Tibial nerve (tissue), 4 donors: ENCODE measurements at regions not wholly inside any gene's neighbourhood (a gene's known extent, or its start where the extent isn't known, plus 50 kb on each side); places are given as distances from the start of the nearest gene placed in this dataset.

Source experiments
- DNase-seq, 2 donors: peaks; one replicate each; pipeline ENCODE4 v3.0.0-alpha.2; 2019; ENCODE audit warnings: low spot score in 2 of 2
- H3K27ac ChIP-seq, 4 donors: fragments of 200-600 bp; sonication (generic) in 3 of 4; one replicate each; pipeline ENCODE4 v1.5.1; 2017 to 2019; ENCODE audit warnings: mild to moderate bottlenecking in 1 of 4
- H3K27me3 ChIP-seq, 2 donors: fragments of 200-600 bp; sonication (generic) in 1 of 2; one replicate each; pipeline versions ENCODE4 v1.5.1 to v1.6.0; 2017 to 2019
- H3K36me3 ChIP-seq, 3 donors: fragments of 200-600 bp; sonication (generic); one replicate each; pipeline ENCODE4 v1.5.1; 2018 to 2019
- H3K4me1 ChIP-seq, 4 donors: fragments of 200-600 bp; sonication (generic) in 3 of 4; one replicate each; pipeline ENCODE4 v1.5.1; 2017 to 2019
- H3K4me3 ChIP-seq, 4 donors: fragments of 200-600 bp; sonication (generic) in 3 of 4; one replicate each; pipeline ENCODE4 v1.5.1; 2017 to 2019; ENCODE audit warnings: mild to moderate bottlenecking in 1 of 4, moderate library complexity in 1 of 4
- H3K9me3 ChIP-seq, 4 donors: fragments of 200-600 bp; sonication (generic) in 3 of 4; one replicate each; pipeline ENCODE4 v1.5.1; 2017 to 2019
- EP300 ChIP-seq, 2 donors: sonication (generic); formaldehyde crosslinking; IDR thresholded peaks; one replicate each; pipeline ENCODE4 v1.6.1; 2017; ENCODE audit warnings: antibody characterized with exemption in 2 of 2, mild to moderate bottlenecking in 1 of 2
- POLR2A ChIP-seq, 2 donors: fragments of 450-650 bp; IDR thresholded peaks; one replicate each; pipeline ENCODE4 v1.6.1; 2017; ENCODE audit warnings: antibody characterized with exemption in 2 of 2, mild to moderate bottlenecking in 2 of 2, moderate library complexity in 2 of 2
- WGBS, 2 donors: methylation state at CpG; one replicate each; pipeline ENCODE4 v1.1.5; 2018; 5-methylcytosine and 5-hydroxymethylcytosine counted together
- TF ChIP-seq, protein P1 (sequence below), 5 experiments: fragments of 200-600 bp in 3 of 5; fragments of 450-650 bp in 2 of 5; sonication (generic) in 3 of 5; IDR thresholded peaks; one replicate each; pipeline ENCODE4 v1.5.1; 2016 to 2019; ENCODE audit warnings: antibody characterized with exemption in 5 of 5, mild to moderate bottlenecking in 3 of 5, moderate library complexity in 2 of 5

DNA sequence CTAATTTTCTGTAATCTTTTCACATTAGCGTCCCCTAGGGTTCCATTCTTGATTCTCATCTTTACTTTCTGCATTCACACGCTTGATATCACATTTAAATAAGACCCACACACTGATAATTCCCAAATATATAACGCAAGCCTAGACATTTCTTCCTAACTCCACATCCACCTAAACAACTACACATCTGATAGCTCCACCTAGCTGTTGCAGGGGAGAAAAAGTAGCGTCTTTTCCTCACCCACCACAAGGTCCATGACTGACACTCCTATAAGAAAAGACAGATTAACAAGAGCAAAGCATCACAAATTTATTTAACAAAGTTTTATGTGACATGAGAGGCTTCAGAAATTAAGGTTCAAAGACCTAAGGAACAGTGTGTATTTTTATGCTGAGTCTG lies 862.2 kb upstream of the DDX18 start:
- no peak for DNase-seq
- H3K4me1 ChIP-seq = no peaks in the 10 kb centered on the region
- no peaks in the 10 kb centered on the region for H3K27me3 ChIP-seq
- 27 to 35% methylated on average over 4 of the region's 4 CpGs for WGBS, 2 donors
- peaks cover 0 to 7% (median 0%) of the 10 kb centered on the region in 4 donors for H3K9me3 ChIP-seq
- TF ChIP-seq EP300 (IDR thresholded peaks at IDR 0.05) = no peak
- TF ChIP-seq, protein P1, sequence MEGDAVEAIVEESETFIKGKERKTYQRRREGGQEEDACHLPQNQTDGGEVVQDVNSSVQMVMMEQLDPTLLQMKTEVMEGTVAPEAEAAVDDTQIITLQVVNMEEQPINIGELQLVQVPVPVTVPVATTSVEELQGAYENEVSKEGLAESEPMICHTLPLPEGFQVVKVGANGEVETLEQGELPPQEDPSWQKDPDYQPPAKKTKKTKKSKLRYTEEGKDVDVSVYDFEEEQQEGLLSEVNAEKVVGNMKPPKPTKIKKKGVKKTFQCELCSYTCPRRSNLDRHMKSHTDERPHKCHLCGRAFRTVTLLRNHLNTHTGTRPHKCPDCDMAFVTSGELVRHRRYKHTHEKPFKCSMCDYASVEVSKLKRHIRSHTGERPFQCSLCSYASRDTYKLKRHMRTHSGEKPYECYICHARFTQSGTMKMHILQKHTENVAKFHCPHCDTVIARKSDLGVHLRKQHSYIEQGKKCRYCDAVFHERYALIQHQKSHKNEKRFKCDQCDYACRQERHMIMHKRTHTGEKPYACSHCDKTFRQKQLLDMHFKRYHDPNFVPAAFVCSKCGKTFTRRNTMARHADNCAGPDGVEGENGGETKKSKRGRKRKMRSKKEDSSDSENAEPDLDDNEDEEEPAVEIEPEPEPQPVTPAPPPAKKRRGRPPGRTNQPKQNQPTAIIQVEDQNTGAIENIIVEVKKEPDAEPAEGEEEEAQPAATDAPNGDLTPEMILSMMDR (IDR thresholded peaks at IDR 0.05) = no peak
- TF ChIP-seq POLR2A (IDR thresholded peaks at IDR 0.05) = no peak
- H3K27ac ChIP-seq = no peak overlapping the region
- H3K4me3 ChIP-seq = no peak overlapping the region
- H3K36me3 ChIP-seq = no peaks in the 10 kb centered on the region

DNA sequence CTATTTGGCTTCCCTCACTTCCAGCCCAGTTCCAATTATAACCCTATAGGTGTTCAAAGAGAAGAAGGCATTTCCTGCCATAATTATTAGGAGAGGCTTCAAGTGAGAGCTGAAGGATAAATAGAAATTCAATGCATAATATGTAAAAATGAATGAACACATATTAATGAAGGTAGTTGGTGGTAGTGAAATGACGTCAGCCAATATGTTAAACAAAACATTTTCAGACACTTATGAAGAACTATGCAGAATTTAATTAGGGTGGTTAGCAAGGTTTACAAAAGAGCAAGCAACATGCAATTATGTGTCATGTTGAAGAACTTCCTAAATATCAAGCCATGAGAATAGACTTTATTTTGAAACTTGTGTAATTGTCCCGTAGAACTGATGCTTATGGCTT lies 858.8 kb upstream of the DDX18 start:
- no peak overlapping the region for H3K27ac ChIP-seq
- no peaks in the 10 kb centered on the region for H3K27me3 ChIP-seq
- no peak overlapping the region for H3K4me3 ChIP-seq
- DNase-seq = no peak
- no peaks in the 10 kb centered on the region for H3K4me1 ChIP-seq
- WGBS, 2 donors = 69 to 89% methylated on average over 2 of the region's 2 CpGs
- H3K9me3 ChIP-seq = peaks cover 0 to 7% (median 0%) of the 10 kb centered on the region in 4 donors
- H3K36me3 ChIP-seq = no peaks in the 10 kb centered on the region
- TF ChIP-seq POLR2A (IDR thresholded peaks at IDR 0.05) = no peak

DNA sequence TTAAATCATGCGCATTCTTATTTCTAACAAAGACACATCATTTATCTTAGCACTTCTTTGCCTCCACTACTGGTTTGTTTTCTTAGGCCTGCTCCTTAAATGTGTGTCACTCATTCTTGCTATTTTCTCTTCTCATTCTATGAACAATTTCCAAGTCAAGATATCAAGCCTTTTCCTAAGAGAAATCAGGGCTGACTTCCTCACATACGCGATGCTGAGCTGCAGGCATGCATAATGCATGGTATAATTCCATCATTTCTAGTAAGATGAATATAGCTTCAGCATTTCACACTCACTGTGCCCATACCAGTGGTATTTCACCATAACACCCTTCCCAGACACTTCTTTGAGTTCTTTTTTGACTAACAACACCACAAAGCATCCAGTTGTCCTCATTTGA lies 838.9 kb upstream of the DDX18 start:
- DNase-seq = no peak
- no peaks in the 10 kb centered on the region for H3K27me3 ChIP-seq
- H3K9me3 ChIP-seq = peaks cover 0 to 11% (median 0%) of the 10 kb centered on the region in 4 donors
- H3K4me1 ChIP-seq = no peaks in the 10 kb centered on the region
- WGBS, 2 donors = 91 to 92% methylated on average over 3 of the region's 3 CpGs
- no peak overlapping the region for H3K27ac ChIP-seq
- H3K4me3 ChIP-seq = no peak overlapping the region
- no peak for TF ChIP-seq EP300 (IDR thresholded peaks at IDR 0.05)
- TF ChIP-seq POLR2A (IDR thresholded peaks at IDR 0.05) = no peak
- TF ChIP-seq, protein P1 (IDR thresholded peaks at IDR 0.05) = no peak
- no peaks in the 10 kb centered on the region for H3K36me3 ChIP-seq

DNA sequence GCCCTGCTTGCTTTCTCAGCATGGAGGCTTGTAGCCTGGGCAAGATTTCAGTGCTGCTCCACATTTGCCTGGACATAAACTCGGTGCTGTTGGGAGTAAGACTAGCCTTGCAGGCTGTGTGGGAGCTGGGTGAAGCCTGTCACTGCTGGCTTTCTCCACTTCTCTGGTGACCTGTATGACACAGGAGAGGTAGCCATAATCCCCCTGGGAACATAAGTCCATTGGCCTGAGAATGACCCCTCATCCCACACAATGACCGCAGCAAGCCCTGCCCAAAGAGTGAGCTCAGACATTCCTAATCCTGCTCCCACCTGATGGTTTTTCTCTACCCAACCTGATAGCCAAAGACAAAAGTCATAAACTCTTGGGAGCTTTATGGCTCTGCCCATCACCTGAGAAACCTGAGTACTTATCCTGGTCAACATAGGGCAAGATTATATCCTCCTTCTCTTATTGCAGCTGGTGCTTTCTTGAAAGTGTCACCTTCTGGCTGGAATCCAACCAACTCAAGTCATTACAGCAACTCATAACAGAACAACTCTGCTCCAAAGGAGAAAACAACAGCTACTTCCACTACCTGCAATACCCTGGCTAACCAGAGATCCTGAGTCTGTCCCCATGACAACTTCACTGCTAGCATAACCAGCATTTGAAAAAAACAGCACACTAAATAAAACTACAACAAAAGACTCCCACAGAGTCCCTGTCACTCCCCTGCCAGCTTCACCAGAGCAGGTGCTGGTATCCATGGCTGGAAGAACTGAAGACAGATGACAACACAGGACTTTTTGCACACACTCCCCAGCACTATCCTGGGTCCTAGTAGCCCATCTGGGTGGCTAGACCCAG lies 834.4 kb upstream of the DDX18 start:
- no peak for DNase-seq
- Histone ChIP-seq H3K4me3 (no peak overlapping the region), H3K27ac (no peak overlapping the region), H3K36me3 (no peaks in the 10 kb centered on the region), H3K27me3 (no peaks in the 10 kb centered on the region), H3K9me3 (peaks cover 0 to 35% (median 0%) of the 10 kb centered on the region in 4 donors), H3K4me1 (no peaks in the 10 kb centered on the region)
- TF ChIP-seq EP300 (IDR thresholded peaks at IDR 0.05) (no peak), POLR2A (IDR thresholded peaks at IDR 0.05) (no peak)
- TF ChIP-seq, protein P1 (IDR thresholded peaks at IDR 0.05) = no peak
- WGBS, 2 donors = 89 to 95% methylated on average over 2 of the region's 2 CpGs

DNA sequence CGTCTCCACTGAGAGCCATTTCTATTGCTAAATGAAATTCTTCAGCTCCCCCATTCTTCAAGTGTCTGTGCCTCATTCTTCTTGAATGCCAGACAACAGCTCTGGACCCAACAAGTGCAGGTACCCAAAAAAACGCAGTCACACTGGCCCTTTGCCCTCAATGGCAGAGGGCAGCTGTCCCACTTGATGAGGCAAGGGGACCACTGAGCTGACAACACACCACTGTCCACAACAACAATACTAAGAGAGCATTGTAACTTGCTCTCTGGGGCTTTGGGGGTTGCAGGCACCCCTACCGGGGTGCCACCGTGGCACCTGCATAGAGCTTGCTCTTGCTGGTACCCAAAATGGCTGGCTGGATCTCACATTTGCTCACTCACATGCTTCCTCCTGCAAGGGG lies 827.0 kb upstream of the DDX18 start:
- no peak for DNase-seq
- WGBS, 2 donors = 80 to 87% methylated on average over 3 to 4 of the region's 4 CpGs
- no peak overlapping the region for H3K4me3 ChIP-seq
- no peaks in the 10 kb centered on the region for H3K27me3 ChIP-seq
- H3K36me3 ChIP-seq = no peaks in the 10 kb centered on the region
- H3K4me1 ChIP-seq = no peaks in the 10 kb centered on the region
- H3K9me3 ChIP-seq = peaks cover 0 to 15% (median 0%) of the 10 kb centered on the region in 4 donors
- no peak overlapping the region for H3K27ac ChIP-seq
- TF ChIP-seq, protein P1 (IDR thresholded peaks at IDR 0.05) = no peak
- TF ChIP-seq POLR2A (IDR thresholded peaks at IDR 0.05) (no peak), EP300 (IDR thresholded peaks at IDR 0.05) (no peak)
